ENCODE measurements at regions not wholly inside any gene's neighbourhood (a gene's known extent, or its start where the extent isn't known, plus 50 kb on each side); places are given as distances from the start of the nearest gene placed in this dataset.

- no peak for DNase-seq (ENCODE audit: low spot score, unreplicated experiment)
- no peaks in the 10 kb centered on the region for H3K27me3 Mint-ChIP-seq
- H3K36me3 Mint-ChIP-seq (ENCODE audit: insufficient read depth) = no peaks in the 10 kb centered on the region
- no peak for TF ChIP-seq CTCF (IDR thresholded peaks at IDR 0.05; ENCODE audit: unreplicated experiment)
- no peaks in the 10 kb centered on the region for H3K9me3 Mint-ChIP-seq (ENCODE audit: low read depth)
- H3K4me3 Mint-ChIP-seq (ENCODE audit: low read depth) = no peak overlapping the region
- no peak overlapping the region for H3K27ac Mint-ChIP-seq
- peaks cover 4% of the 10 kb centered on the region for H3K4me1 Mint-ChIP-seq (ENCODE audit: low read depth)
Observed at GRCh38 chr16:52167328-52167727, 379.6 kb downstream of the TOX3 start.

- DNase-seq (ENCODE audit: low spot score, unreplicated experiment) = no peak
- no peaks in the 10 kb centered on the region for H3K36me3 Mint-ChIP-seq (ENCODE audit: insufficient read depth)
- no peak for TF ChIP-seq CTCF (IDR thresholded peaks at IDR 0.05; ENCODE audit: unreplicated experiment)
- H3K27ac Mint-ChIP-seq = no peak overlapping the region
- H3K27me3 Mint-ChIP-seq = no peaks in the 10 kb centered on the region
- H3K4me1 Mint-ChIP-seq (ENCODE audit: low read depth) = peaks cover 4% of the 10 kb centered on the region
- no peak overlapping the region for H3K4me3 Mint-ChIP-seq (ENCODE audit: low read depth)
- H3K9me3 Mint-ChIP-seq (ENCODE audit: low read depth) = no peaks in the 10 kb centered on the region
Observed at GRCh38 chr16:52165961-52166360, 381.0 kb downstream of the TOX3 start.

GRCh38 chr16:52149003-52149402 is 397.9 kb downstream of the TOX3 start:
- H3K27ac Mint-ChIP-seq = no peak overlapping the region
- H3K36me3 Mint-ChIP-seq (ENCODE audit: insufficient read depth) = no peaks in the 10 kb centered on the region
- H3K4me1 Mint-ChIP-seq (ENCODE audit: low read depth) = no peaks in the 10 kb centered on the region
- H3K9me3 Mint-ChIP-seq (ENCODE audit: low read depth) = no peaks in the 10 kb centered on the region
- no peak overlapping the region for H3K4me3 Mint-ChIP-seq (ENCODE audit: low read depth)
- H3K27me3 Mint-ChIP-seq = no peaks in the 10 kb centered on the region
- no peak for TF ChIP-seq CTCF (IDR thresholded peaks at IDR 0.05; ENCODE audit: unreplicated experiment)
- DNase-seq (ENCODE audit: low spot score, unreplicated experiment) = no peak

GRCh38 chr16:52141871-52142270 is 405.1 kb downstream of the TOX3 start:
- DNase-seq (ENCODE audit: low spot score, unreplicated experiment) = no peak
- no peak overlapping the region for H3K4me3 Mint-ChIP-seq (ENCODE audit: low read depth)
- H3K27me3 Mint-ChIP-seq = no peaks in the 10 kb centered on the region
- TF ChIP-seq CTCF (IDR thresholded peaks at IDR 0.05; ENCODE audit: unreplicated experiment) = no peak
- no peaks in the 10 kb centered on the region for H3K4me1 Mint-ChIP-seq (ENCODE audit: low read depth)
- H3K27ac Mint-ChIP-seq = no peak overlapping the region
- no peaks in the 10 kb centered on the region for H3K9me3 Mint-ChIP-seq (ENCODE audit: low read depth)
- H3K36me3 Mint-ChIP-seq (ENCODE audit: insufficient read depth) = no peaks in the 10 kb centered on the region

- H3K36me3 Mint-ChIP-seq (ENCODE audit: insufficient read depth) = no peaks in the 10 kb centered on the region
- no peaks in the 10 kb centered on the region for H3K9me3 Mint-ChIP-seq (ENCODE audit: low read depth)
- DNase-seq (ENCODE audit: low spot score, unreplicated experiment) = no peak
- H3K27me3 Mint-ChIP-seq = peaks cover 3% of the 10 kb centered on the region
- H3K27ac Mint-ChIP-seq = no peak overlapping the region
- TF ChIP-seq CTCF (IDR thresholded peaks at IDR 0.05; ENCODE audit: unreplicated experiment) = no peak
- peaks cover 5% of the 10 kb centered on the region for H3K4me1 Mint-ChIP-seq (ENCODE audit: low read depth)
- H3K4me3 Mint-ChIP-seq (ENCODE audit: low read depth) = no peak overlapping the region
Observed at GRCh38 chr16:52128361-52128760, 418.6 kb downstream of the TOX3 start.
